Fibroblast of pulmonary artery (primary cell): ENCODE measurements at regions not wholly inside any gene's neighbourhood (a gene's known extent, or its start where the extent isn't known, plus 50 kb on each side); places are given as distances from the start of the nearest gene placed in this dataset.

Experiments
- DNase-seq: peaks from one replicate; pipeline ENCODE4 v3.0.0-alpha.2; 2010; ENCODE audit warnings: low read depth
- H3K4me3 ChIP-seq: replicated peaks from 2 replicates; pipeline ENCODE4 v1.5.1; 2011; ENCODE audit warnings: low read depth, mild to moderate bottlenecking, control low read depth, low read length, moderate library complexity
- TF ChIP-seq, protein P1 (sequence below): IDR thresholded peaks from 2 replicates; pipeline ENCODE4 v1.5.1; 2011; ENCODE audit warnings: mild to moderate bottlenecking, control low read depth, low read length, inconsistent platforms; ENCODE audit errors: missing control alignments

GRCh38 chrX:39826813-39827543, 270.8 kb downstream of the BCOR start:
- TF ChIP-seq, protein P1, sequence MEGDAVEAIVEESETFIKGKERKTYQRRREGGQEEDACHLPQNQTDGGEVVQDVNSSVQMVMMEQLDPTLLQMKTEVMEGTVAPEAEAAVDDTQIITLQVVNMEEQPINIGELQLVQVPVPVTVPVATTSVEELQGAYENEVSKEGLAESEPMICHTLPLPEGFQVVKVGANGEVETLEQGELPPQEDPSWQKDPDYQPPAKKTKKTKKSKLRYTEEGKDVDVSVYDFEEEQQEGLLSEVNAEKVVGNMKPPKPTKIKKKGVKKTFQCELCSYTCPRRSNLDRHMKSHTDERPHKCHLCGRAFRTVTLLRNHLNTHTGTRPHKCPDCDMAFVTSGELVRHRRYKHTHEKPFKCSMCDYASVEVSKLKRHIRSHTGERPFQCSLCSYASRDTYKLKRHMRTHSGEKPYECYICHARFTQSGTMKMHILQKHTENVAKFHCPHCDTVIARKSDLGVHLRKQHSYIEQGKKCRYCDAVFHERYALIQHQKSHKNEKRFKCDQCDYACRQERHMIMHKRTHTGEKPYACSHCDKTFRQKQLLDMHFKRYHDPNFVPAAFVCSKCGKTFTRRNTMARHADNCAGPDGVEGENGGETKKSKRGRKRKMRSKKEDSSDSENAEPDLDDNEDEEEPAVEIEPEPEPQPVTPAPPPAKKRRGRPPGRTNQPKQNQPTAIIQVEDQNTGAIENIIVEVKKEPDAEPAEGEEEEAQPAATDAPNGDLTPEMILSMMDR, result no peak
- no peak overlapping the region for H3K4me3 ChIP-seq
- no peak for DNase-seq

GRCh38 chrX:39827951-39828350, 269.8 kb downstream of the BCOR start:
- no peak for DNase-seq
- H3K4me3 ChIP-seq, result no peak overlapping the region
- TF ChIP-seq, protein P1, result no peak

DNA sequence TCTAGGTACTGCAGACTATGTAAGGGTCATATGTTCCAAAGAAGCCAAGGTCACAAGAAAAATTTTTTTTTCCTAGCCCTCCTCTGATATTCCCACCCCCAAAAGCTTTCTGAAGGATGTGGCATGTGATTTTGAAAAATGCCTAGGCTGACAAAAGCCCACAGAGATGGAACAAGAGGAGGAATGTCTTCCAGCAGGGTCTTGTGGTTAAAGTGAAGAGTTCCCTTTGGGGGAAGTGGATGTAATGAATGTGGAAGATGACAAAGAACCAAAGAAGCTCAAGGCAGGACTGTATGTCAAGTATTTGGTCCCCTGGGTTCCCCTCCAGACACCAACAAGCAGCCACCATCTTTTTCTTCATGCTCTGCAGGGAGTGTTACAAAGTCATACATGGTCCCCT, 268.8 kb downstream of the BCOR start:
- TF ChIP-seq, protein P1, result no peak
- H3K4me3 ChIP-seq, result no peak overlapping the region
- DNase-seq, result no peak

- TF ChIP-seq, protein P1, result no peak
- no peak for DNase-seq
- no peak overlapping the region for H3K4me3 ChIP-seq
Observed at GRCh38 chrX:39829965-39830364, 267.8 kb downstream of the BCOR start.

DNA sequence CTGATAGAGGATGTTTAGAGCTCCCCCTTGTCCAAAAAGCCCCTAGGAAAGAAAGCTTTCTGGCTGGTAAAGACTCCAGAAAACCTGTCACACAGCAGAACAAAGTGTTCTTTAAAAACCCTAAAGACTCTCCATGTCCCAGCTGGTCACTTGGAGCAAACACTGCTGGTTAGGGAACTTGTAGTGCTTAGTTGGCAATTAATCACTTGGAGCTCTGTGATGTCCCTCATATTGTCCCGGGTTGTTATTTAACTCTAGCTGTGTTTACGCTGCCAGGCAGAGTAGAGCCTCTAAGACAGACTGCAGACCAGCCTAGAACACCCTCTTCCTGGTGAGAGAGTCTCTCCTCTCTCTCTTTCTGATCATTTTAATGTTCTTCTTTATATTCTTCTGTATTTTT, 267.3 kb downstream of the BCOR start:
- DNase-seq, result no peak
- H3K4me3 ChIP-seq, result no peak overlapping the region
- TF ChIP-seq, protein P1, result no peak

DNA sequence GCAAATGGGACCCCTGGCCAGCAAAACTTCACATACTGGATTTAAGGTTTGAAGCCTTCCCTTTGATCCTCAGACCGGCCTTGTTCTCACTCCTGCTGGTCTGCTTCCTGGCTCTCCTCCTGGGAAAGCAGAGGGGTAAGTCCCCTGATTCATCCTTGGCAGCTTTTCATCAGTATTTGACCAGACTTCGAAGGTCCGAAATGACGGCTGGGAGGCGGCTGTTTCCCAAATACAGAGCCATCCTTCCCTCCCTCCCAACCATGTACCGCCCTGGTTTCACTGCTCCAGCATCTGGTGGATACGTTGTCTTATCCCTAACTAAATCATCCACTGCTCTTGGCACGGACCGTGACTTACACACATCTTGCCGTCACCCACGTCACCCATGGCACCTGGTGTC, 265.5 kb downstream of the BCOR start:
- TF ChIP-seq, protein P1, result no peak
- no peak overlapping the region for H3K4me3 ChIP-seq
- no peak for DNase-seq

- DNase-seq, result no peak
- no peak overlapping the region for H3K4me3 ChIP-seq
- TF ChIP-seq, protein P1, result no peak
Observed at GRCh38 chrX:39834600-39834999, 263.2 kb downstream of the BCOR start.
